8988T (cell line): ENCODE measurements at regions not wholly inside any gene's neighbourhood (a gene's known extent, or its start where the extent isn't known, plus 50 kb on each side); places are given as distances from the start of the nearest gene placed in this dataset.
"Not testable (repeated sequence)": the region's sequence is repeated elsewhere in the genome, so short reads cannot be mapped to it uniquely, and the experiment has no call there.

Experiments
- DNase-seq: peaks from one replicate; pipeline ENCODE4 v3.0.0; 2011

- DNase-seq: not testable (repeated sequence)
Measured at GRCh38 chrX:40362291-40362690, 218.5 kb upstream of the ATP6AP2 start.

DNA sequence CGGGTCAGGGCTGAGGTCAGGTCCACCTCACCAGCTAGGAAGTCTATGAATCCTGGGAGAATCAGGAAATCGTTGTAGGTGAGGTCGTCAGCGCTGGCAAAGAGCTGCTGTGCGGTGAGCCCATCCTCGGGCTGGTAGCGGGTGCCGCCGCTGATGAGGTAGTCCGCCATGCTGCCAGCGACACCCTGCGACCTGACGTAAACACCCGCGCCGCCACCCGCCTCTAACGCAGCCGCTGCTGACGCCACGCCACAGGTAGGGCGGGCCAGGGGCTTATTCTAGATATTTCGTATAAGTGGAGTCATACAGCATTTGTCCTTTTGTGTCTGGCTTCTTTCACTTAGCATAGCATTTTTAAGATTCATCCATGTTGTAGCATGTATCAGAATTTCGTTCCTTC lies 220.2 kb upstream of the ATP6AP2 start:
- no peak for DNase-seq

DNA sequence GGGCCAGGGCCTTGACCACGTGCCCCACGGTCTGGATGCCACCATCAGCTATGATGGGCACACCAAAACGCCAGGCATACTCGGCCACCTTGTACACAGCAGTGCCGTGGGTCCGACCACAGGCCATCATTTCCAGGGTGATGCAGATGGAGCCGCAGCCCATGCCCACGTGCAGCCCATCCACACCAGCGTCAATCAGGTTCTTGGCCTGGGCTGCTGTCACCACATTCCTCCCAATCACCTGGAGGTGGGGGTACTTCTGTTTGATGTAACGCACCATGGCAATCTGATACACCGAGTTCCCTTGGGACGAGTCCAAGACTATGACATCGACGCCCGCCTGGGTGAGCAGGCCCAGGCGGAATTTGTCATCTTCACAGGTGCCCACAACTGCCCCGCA lies 221.2 kb upstream of the ATP6AP2 start:
- DNase-seq: no peak

- DNase-seq: no peak
Measured at GRCh38 chrX:40358994-40359393, 221.8 kb upstream of the ATP6AP2 start.

DNA sequence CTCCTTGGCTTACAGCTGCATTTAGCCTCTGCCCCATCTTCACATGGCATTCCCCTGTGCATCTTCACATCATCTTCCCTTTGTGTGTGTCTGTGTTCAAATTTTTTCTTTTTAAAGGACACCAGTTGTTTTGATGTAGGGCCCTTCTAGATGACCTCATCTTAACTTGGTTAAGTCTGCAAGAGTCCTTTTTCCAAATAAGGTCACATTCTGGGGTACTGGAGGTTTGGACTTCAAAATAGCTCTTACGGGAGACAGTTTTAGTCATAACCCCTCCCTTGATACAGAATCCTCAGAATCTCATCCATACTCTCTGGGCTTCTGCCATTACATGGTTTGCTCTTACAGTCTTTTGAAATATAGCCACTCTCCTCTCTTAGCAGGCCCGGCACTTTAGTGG lies 231.5 kb upstream of the ATP6AP2 start:
- DNase-seq: no peak

GRCh38 chrX:40346379-40346778 lies 234.4 kb upstream of the ATP6AP2 start:
- no peak for DNase-seq

DNA sequence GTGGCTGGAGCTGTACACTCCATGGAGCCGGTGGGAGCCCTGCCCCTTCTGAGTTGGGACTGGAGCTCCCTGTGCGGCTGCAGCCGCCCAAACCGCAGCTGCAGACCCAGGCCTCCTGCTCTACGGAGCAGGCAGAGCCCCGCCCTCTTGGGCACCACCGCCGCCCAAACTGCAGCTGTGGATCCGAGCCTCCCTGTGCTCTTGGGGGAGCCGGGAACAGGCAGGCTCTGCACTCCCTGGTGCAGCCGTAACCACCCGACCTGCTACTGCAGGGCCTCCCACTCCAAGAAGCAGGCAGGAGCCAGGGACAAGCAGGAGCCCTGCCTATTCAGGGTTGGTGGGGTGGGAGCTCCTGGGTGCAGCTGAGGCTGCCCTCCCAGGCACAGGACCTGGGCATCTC lies 237.5 kb upstream of the ATP6AP2 start:
- DNase-seq: no peak

GRCh38 chrX:40340116-40340515 lies 240.7 kb upstream of the ATP6AP2 start:
- no peak for DNase-seq

DNA sequence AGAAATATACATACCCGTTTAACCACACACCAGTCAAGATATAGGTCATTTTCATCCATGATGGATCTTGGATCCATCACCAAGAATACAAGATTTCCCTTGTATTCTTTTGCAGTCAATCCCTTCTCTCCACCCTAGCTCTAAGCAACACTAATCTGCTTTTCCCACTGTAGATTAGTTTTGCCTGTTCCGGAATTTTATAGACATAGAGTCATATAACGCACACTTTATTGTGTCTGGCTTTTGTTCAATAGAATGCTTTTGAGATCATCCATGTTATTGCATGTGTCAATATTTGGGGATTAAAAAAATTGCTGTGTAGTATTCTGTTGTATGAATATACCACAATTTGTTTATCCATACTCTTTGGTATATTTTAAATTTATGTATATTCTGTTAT lies 235.6 kb upstream of the BCOR start:
- DNase-seq: no peak

- no peak for DNase-seq
Measured at GRCh38 chrX:40331762-40332161, 234.0 kb upstream of the BCOR start.

GRCh38 chrX:40331353-40331752 lies 233.6 kb upstream of the BCOR start:
- no peak for DNase-seq

GRCh38 chrX:40329616-40330015 lies 231.9 kb upstream of the BCOR start:
- no peak for DNase-seq

- DNase-seq: no peak
Measured at GRCh38 chrX:40327085-40327484, 229.3 kb upstream of the BCOR start.

GRCh38 chrX:40326186-40326965 lies 228.6 kb upstream of the BCOR start:
- no peak for DNase-seq

DNA sequence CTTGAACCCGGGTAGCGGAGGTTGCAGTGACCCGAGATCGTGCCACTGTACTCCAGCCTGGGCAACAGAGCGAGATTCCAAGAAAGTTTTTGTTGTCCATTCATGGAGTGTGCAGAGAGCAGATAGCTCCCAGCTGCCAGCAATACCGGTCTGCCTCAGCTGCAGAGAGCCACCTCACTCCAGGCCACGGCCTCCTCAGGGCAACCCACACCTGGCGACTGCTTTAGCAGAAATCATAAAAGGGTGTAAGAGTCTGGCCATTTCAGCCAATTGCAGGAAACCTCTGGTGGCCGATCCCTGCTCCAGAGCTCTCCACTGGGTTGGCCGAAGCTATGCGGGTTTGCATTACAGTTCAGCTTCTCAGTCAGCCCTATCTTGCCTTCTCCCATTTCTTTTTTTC lies 227.4 kb upstream of the BCOR start:
- no peak for DNase-seq

DNA sequence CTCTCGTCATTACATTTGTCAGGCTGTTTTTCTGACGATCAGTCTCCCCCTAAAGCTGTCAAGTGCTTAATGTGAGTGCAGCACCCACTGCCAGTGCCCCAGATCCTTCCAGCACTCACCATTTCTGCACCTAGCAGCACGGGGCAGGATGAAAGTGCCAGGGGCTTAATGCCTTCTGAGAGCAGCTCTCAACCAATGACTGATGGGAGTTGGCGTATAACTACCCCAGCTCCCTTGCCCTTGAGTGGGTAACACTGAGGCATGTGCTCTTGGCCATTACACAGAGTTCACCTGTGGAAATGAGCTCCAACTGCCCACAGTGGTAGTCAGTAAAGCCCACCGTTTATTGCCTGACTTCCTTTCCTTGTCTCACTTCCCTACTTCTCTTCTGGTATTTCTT lies 226.2 kb upstream of the BCOR start:
- no peak for DNase-seq

GRCh38 chrX:40320819-40321218 lies 223.1 kb upstream of the BCOR start:
- no peak for DNase-seq

- no peak for DNase-seq
Measured at GRCh38 chrX:40318801-40319200, 221.0 kb upstream of the BCOR start.

GRCh38 chrX:40318076-40318475 lies 220.3 kb upstream of the BCOR start:
- no peak for DNase-seq

DNA sequence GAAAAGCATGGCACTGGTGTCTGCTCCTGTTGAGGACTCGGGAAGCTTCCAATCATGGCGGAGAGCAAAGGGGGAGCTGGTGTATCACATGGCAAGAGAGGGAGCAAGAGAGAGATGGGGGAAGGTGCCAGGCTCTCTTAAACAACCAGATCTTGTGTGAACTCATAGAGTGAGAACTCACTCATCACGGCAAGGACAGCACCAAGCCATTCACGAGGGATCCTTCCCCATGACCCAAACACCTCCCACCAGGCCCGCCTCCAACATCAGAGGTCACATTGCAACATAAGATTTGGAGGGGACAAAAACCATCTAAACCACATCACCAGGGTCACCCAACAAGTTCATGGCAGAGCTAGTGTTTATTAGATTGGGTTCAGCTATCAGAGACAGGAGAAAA lies 218.7 kb upstream of the BCOR start:
- no peak for DNase-seq

- no peak for DNase-seq
Measured at GRCh38 chrX:40314070-40314469, 216.3 kb upstream of the BCOR start.

GRCh38 chrX:40313269-40313668 lies 215.5 kb upstream of the BCOR start:
- DNase-seq: no peak

DNA sequence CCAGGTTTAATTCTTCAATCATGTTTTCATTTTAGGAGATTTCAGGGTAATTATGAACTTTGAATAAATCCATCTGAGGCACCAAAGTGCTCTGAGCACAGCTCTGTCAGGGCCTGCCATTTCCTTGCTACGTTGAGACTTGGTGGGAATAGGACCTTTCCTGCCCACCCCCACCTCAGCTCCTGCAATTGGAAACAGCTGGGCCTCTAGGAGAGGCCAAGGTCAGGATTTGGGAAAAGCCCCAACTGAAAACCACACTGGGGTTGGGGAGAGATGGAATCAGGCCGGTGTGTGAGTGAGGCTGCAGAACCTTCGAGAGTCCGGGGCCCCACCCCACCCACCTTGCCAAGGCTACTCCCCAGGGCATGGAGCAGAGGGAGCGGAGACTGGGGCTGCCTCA lies 212.7 kb upstream of the BCOR start:
- DNase-seq: no peak

DNA sequence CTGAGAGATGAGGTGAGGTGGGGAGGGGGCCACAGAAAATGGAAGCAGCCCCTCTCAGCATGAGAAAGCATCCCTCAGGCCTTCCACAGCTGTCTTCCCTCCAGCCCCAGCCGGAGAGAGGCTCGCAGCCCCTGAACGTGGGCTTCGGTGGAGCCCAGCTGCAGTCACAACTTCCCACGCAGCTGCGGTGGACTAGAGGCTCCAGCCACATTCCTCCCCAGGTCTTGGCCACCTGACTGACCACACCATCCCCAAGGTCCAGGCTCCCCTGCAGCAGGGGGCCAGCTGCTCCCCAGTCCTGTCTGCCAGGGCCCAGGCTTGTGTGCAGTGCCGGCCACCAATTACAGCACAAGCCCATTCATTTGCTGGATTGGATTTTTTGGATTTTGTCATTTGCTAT lies 212.3 kb upstream of the BCOR start:
- no peak for DNase-seq

- no peak for DNase-seq
Measured at GRCh38 chrX:40307871-40308270, 210.1 kb upstream of the BCOR start.
